Tibial nerve (tissue), 4 donors: ENCODE measurements at regions not wholly inside any gene's neighbourhood (a gene's known extent, or its start where the extent isn't known, plus 50 kb on each side); places are given as distances from the start of the nearest gene placed in this dataset.

ENCODE experiments used
- DNase-seq, 2 donors: peaks; one replicate each; pipeline ENCODE4 v3.0.0-alpha.2; 2019; ENCODE audit warnings: low spot score in 2 of 2
- H3K27ac ChIP-seq, 4 donors: fragments of 200-600 bp; sonication (generic) in 3 of 4; one replicate each; pipeline ENCODE4 v1.5.1; 2017 to 2019; ENCODE audit warnings: mild to moderate bottlenecking in 1 of 4
- H3K27me3 ChIP-seq, 2 donors: fragments of 200-600 bp; sonication (generic) in 1 of 2; one replicate each; pipeline versions ENCODE4 v1.5.1 to v1.6.0; 2017 to 2019
- H3K36me3 ChIP-seq, 3 donors: fragments of 200-600 bp; sonication (generic); one replicate each; pipeline ENCODE4 v1.5.1; 2018 to 2019
- H3K4me1 ChIP-seq, 4 donors: fragments of 200-600 bp; sonication (generic) in 3 of 4; one replicate each; pipeline ENCODE4 v1.5.1; 2017 to 2019
- H3K4me3 ChIP-seq, 4 donors: fragments of 200-600 bp; sonication (generic) in 3 of 4; one replicate each; pipeline ENCODE4 v1.5.1; 2017 to 2019; ENCODE audit warnings: mild to moderate bottlenecking in 1 of 4, moderate library complexity in 1 of 4
- H3K9me3 ChIP-seq, 4 donors: fragments of 200-600 bp; sonication (generic) in 3 of 4; one replicate each; pipeline ENCODE4 v1.5.1; 2017 to 2019
- CTCF ChIP-seq, 5 experiments: fragments of 200-600 bp in 3 of 5; fragments of 450-650 bp in 2 of 5; sonication (generic) in 3 of 5; IDR thresholded peaks; one replicate each; pipeline ENCODE4 v1.5.1; 2016 to 2019; ENCODE audit warnings: antibody characterized with exemption in 5 of 5, mild to moderate bottlenecking in 3 of 5, moderate library complexity in 2 of 5
- EP300 ChIP-seq, 2 donors: sonication (generic); formaldehyde crosslinking; IDR thresholded peaks; one replicate each; pipeline ENCODE4 v1.6.1; 2017; ENCODE audit warnings: antibody characterized with exemption in 2 of 2, mild to moderate bottlenecking in 1 of 2
- POLR2A ChIP-seq, 2 donors: fragments of 450-650 bp; IDR thresholded peaks; one replicate each; pipeline ENCODE4 v1.6.1; 2017; ENCODE audit warnings: antibody characterized with exemption in 2 of 2, mild to moderate bottlenecking in 2 of 2, moderate library complexity in 2 of 2
- WGBS, 2 donors: methylation state at CpG; one replicate each; pipeline ENCODE4 v1.1.5; 2018; 5-methylcytosine and 5-hydroxymethylcytosine counted together

- no peaks in the 10 kb centered on the region for H3K36me3 ChIP-seq
- WGBS, 2 donors = 73 to 76% methylated on average over 7 of the region's 7 CpGs
- H3K9me3 ChIP-seq = no peaks in the 10 kb centered on the region
- H3K27ac ChIP-seq = no peak overlapping the region
- no peak overlapping the region for H3K4me3 ChIP-seq
- TF ChIP-seq EP300 (IDR thresholded peaks at IDR 0.05) = no peak
- no peak for TF ChIP-seq CTCF (IDR thresholded peaks at IDR 0.05)
- no peak for TF ChIP-seq POLR2A (IDR thresholded peaks at IDR 0.05)
- H3K27me3 ChIP-seq = no peaks in the 10 kb centered on the region
- no peak for DNase-seq
- no peaks in the 10 kb centered on the region for H3K4me1 ChIP-seq
These were observed 209.1 kb downstream of the UQCRFS1 start for GRCh38 chr19:29003641-29004409.

GRCh38 chr19:29002336-29002735 lies 210.6 kb downstream of the UQCRFS1 start:
- 22 to 29% methylated on average over 10 of the region's 10 CpGs for WGBS, 2 donors
- no peak for DNase-seq
- no peak for TF ChIP-seq EP300 (IDR thresholded peaks at IDR 0.05)
- TF ChIP-seq POLR2A (IDR thresholded peaks at IDR 0.05) = no peak
- H3K4me1 ChIP-seq = no peaks in the 10 kb centered on the region
- no peaks in the 10 kb centered on the region for H3K27me3 ChIP-seq
- H3K4me3 ChIP-seq = no peak overlapping the region
- H3K36me3 ChIP-seq = no peaks in the 10 kb centered on the region
- no peak overlapping the region for H3K27ac ChIP-seq
- H3K9me3 ChIP-seq = peaks cover 0 to 5% (median 0%) of the 10 kb centered on the region in 4 donors

GRCh38 chr19:29001597-29002245 lies 211.2 kb downstream of the UQCRFS1 start:
- no peak for TF ChIP-seq EP300 (IDR thresholded peaks at IDR 0.05)
- no peak for TF ChIP-seq POLR2A (IDR thresholded peaks at IDR 0.05)
- no peak for TF ChIP-seq CTCF (IDR thresholded peaks at IDR 0.05)
- DNase-seq = no peak
- Histone ChIP-seq H3K27me3 (no peaks in the 10 kb centered on the region), H3K36me3 (no peaks in the 10 kb centered on the region), H3K4me3 (no peak overlapping the region), H3K27ac (no peak overlapping the region), H3K9me3 (peaks cover 0 to 6% (median 0%) of the 10 kb centered on the region in 4 donors), H3K4me1 (no peaks in the 10 kb centered on the region)
- 35 to 48% methylated on average over 12 of the region's 12 CpGs for WGBS, 2 donors

GRCh38 chr19:29001141-29001581 lies 211.8 kb downstream of the UQCRFS1 start:
- TF ChIP-seq EP300 (IDR thresholded peaks at IDR 0.05) (no peak), POLR2A (IDR thresholded peaks at IDR 0.05) (no peak), CTCF (IDR thresholded peaks at IDR 0.05) (no peak)
- peaks cover 0 to 7% (median 0%) of the 10 kb centered on the region in 4 donors for H3K9me3 ChIP-seq
- no peak overlapping the region for H3K4me3 ChIP-seq
- DNase-seq = no peak
- no peak overlapping the region for H3K27ac ChIP-seq
- WGBS, 2 donors = 62 to 66% methylated on average over 7 of the region's 7 CpGs
- H3K36me3 ChIP-seq = no peaks in the 10 kb centered on the region
- H3K4me1 ChIP-seq = no peaks in the 10 kb centered on the region
- H3K27me3 ChIP-seq = no peaks in the 10 kb centered on the region

GRCh38 chr19:28999724-29000433 lies 213.1 kb downstream of the UQCRFS1 start:
- H3K4me1 ChIP-seq = no peaks in the 10 kb centered on the region
- DNase-seq = no peak
- WGBS, 2 donors = 49 to 52% methylated on average over 10 to 12 of the region's 12 CpGs

More at GRCh38 chr19:28999724-29000433, 213.1 kb downstream of the UQCRFS1 start:
- peaks cover 0 to 11% (median 0%) of the 10 kb centered on the region in 4 donors for H3K9me3 ChIP-seq
- no peak for TF ChIP-seq CTCF (IDR thresholded peaks at IDR 0.05)
- no peak for TF ChIP-seq EP300 (IDR thresholded peaks at IDR 0.05)
- no peak for TF ChIP-seq POLR2A (IDR thresholded peaks at IDR 0.05)
- no peaks in the 10 kb centered on the region for H3K27me3 ChIP-seq
- no peak overlapping the region for H3K4me3 ChIP-seq
- no peaks in the 10 kb centered on the region for H3K36me3 ChIP-seq
- H3K27ac ChIP-seq = no peak overlapping the region
